ENCODE measurements at regions not wholly inside any gene's neighbourhood (a gene's known extent, or its start where the extent isn't known, plus 50 kb on each side); places are given as distances from the start of the nearest gene placed in this dataset.

GRCh38 chr5:166649676-166650075, 1641.8 kb upstream of the WWC1 start:
- Histone ChIP-seq H3K9ac (replicated peaks; ENCODE audit: extremely low read depth, insufficient read depth, low read length) (no peak overlapping the region), H3K4me3 (replicated peaks in 1 of 3; ENCODE audit: insufficient read depth in 1 of 3, low read depth in 1 of 3, low read length in 3 of 3) (no peak overlapping the region), H3K4me2 (ENCODE audit: insufficient read depth, low read length) (no peak overlapping the region), H3K27ac (ENCODE audit: insufficient read depth, low read depth, low read length) (no peak overlapping the region), H3K9me1 (replicated peaks; ENCODE audit: control insufficient read depth, extremely low read depth, insufficient read depth, low read length) (no peaks in the 10 kb centered on the region), H3K79me2 (ENCODE audit: control insufficient read depth, insufficient read depth, low read length) (no peaks in the 10 kb centered on the region), H4K20me1 (replicated peaks; ENCODE audit: control insufficient read depth, extremely low read depth, insufficient read depth, low read length) (no peaks in the 10 kb centered on the region), H3K9me3 (replicated peaks; ENCODE audit: control insufficient read depth, insufficient read depth, low read length) (no peaks in the 10 kb centered on the region), H3K27me3 (ENCODE audit: control insufficient read depth in 2 of 2, insufficient read depth in 2 of 2, low read length in 2 of 2) (no peaks in the 10 kb centered on the region), H3K36me3 (ENCODE audit: control insufficient read depth in 2 of 2, extremely low read depth in 1 of 2, insufficient read depth in 2 of 2, low read length in 2 of 2) (no peaks in the 10 kb centered on the region), H3K4me1 (ENCODE audit: control insufficient read depth, extremely low read depth, insufficient read depth, low read length) (no peaks in the 10 kb centered on the region), H2AFZ (ENCODE audit: low read depth, low read length) (no peak overlapping the region)
- ChIA-PET POLR2A (no interaction called here), CTCF (no interaction called here)
- FAIRE-seq (no peak), DNase-seq (ENCODE audit: low read depth, low spot score) (no peak)
- intact Hi-C loops (cut with micrococcal nuclease) = no loop called here
- dilution Hi-C loops (cut with MboI; ENCODE audit: extremely low pct_ligation_motif_present, low sequenced_read_pairs) = no loop called here
- no TSS peak for BruUV-seq (replicated peaks)
- TF ChIP-seq CTCF (IDR thresholded peaks at IDR 0.05; ENCODE audit: extremely low read depth in 1 of 2, insufficient read depth in 1 of 2, low read depth in 1 of 2, low read length in 2 of 2) (no peak), JUN (IDR thresholded peaks at IDR 0.05; ENCODE audit: borderline replicate concordance, insufficient read depth, insufficient read length, low read depth) (no peak), POLR2AphosphoS5 (IDR thresholded peaks at IDR 0.05; ENCODE audit: insufficient read depth, low read depth, low read length) (no peak), MAX (IDR thresholded peaks at IDR 0.05; ENCODE audit: insufficient read depth, insufficient read length) (no peak), MYC (IDR thresholded peaks at IDR 0.05; ENCODE audit: low read depth, low read length) (no peak), GATA2 (IDR thresholded peaks at IDR 0.05; ENCODE audit: insufficient read depth, insufficient read length, low read depth, low read length) (no peak), POLR2A (IDR thresholded peaks at IDR 0.05; ENCODE audit: low read depth, low read length) (no peak), FOS (IDR thresholded peaks at IDR 0.05; ENCODE audit: borderline replicate concordance, insufficient read depth, low read length) (no peak), EZH2 (IDR thresholded peaks at IDR 0.05; ENCODE audit: borderline replicate concordance, low read depth, low read length, severe bottlenecking) (no peak)

Measured in endothelial cell of umbilical vein (primary cell).